ENCODE measurements at regions not wholly inside any gene's neighbourhood (a gene's known extent, or its start where the extent isn't known, plus 50 kb on each side); places are given as distances from the start of the nearest gene placed in this dataset.

DNA sequence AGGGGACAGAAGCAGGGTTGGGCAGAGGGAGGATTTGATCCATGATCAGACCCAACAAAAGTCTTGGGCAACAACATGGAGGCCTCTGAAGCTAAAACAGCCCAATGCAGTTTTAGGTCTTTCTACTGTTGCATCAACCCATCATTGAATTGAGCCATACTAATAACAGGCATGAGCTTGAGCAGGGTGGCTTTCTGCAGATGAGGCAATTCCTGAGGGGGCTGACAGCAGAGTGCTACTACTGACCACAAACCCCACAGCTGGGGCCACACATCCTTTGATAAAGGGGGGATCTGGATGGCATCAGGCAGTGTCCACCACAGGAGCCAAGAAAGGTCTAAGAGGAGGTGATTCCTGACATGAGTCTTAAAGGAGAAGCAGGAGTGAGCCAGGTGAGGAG lies 517.0 kb upstream of the PPP2R3A start:
- TF ChIP-seq, protein P1, sequence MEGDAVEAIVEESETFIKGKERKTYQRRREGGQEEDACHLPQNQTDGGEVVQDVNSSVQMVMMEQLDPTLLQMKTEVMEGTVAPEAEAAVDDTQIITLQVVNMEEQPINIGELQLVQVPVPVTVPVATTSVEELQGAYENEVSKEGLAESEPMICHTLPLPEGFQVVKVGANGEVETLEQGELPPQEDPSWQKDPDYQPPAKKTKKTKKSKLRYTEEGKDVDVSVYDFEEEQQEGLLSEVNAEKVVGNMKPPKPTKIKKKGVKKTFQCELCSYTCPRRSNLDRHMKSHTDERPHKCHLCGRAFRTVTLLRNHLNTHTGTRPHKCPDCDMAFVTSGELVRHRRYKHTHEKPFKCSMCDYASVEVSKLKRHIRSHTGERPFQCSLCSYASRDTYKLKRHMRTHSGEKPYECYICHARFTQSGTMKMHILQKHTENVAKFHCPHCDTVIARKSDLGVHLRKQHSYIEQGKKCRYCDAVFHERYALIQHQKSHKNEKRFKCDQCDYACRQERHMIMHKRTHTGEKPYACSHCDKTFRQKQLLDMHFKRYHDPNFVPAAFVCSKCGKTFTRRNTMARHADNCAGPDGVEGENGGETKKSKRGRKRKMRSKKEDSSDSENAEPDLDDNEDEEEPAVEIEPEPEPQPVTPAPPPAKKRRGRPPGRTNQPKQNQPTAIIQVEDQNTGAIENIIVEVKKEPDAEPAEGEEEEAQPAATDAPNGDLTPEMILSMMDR (IDR thresholded peaks at IDR 0.05; ENCODE audit: insufficient read depth, low read depth, low read length, missing control alignments): no peak
- no peak overlapping the region for H3K4me3 ChIP-seq (ENCODE audit: low read length)
- no peak for DNase-seq (ENCODE audit: low read depth)

DNA sequence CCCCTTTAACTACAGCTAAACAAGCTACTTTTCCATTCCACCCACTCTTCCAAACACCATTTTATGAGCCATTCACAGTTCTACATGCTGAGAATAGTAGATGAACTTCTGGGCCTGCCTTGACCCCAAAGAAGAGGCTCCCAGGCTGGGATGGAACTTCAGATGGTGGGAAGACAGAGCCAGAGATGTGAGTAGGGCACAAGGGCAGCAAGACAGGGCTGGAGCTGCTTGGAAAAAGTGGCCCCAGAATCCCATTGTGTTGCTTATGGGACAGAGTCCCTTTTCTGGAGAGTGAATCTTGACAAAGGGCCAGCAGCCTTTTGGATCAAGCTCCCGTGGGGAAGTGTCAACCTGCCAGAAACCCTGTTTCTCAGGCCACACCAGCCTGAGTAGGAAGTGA lies 516.5 kb upstream of the PPP2R3A start:
- H3K4me3 ChIP-seq (ENCODE audit: low read length): no peak overlapping the region
- DNase-seq (ENCODE audit: low read depth): no peak
- TF ChIP-seq, protein P1 (IDR thresholded peaks at IDR 0.05; ENCODE audit: insufficient read depth, low read depth, low read length, missing control alignments): no peak

DNA sequence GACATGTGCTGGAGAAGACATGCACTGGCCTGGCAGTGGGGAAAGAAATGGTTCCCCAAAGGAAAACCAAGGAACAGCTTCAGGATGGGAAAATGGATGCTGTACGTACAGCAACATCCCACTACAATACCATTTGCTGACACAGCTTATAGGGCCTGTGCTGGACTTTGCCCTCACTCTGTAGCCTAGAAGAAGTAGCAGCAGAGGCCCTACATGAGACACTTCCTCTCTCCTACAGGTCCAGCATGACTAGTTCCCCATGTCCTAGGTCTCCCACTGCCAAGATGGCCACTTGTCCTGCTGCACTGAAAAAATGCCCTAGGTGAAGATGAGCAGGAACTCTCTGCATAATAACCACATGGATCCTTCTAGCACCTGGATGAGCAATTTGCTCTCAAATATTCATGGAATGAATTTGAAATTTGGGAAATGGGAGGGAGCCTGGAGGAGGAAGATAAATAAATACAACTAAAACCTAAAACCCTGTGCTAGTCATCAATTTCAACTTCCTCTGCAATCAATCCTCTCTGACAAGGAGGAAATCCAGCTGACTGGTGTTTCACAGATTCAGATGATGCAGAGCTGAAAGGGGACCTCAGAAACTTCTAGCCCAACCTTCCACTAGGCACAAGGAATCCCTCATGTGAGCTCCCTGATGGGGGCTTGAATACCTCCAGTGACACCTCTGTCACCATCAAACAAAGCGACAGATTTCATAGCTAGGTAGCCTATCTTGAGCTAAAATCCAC lies 514.3 kb upstream of the PPP2R3A start:
- DNase-seq (ENCODE audit: low read depth): no peak
- TF ChIP-seq, protein P1 (IDR thresholded peaks at IDR 0.05; ENCODE audit: insufficient read depth, low read depth, low read length, missing control alignments): no peak
- H3K4me3 ChIP-seq (ENCODE audit: low read length): no peak overlapping the region

DNA sequence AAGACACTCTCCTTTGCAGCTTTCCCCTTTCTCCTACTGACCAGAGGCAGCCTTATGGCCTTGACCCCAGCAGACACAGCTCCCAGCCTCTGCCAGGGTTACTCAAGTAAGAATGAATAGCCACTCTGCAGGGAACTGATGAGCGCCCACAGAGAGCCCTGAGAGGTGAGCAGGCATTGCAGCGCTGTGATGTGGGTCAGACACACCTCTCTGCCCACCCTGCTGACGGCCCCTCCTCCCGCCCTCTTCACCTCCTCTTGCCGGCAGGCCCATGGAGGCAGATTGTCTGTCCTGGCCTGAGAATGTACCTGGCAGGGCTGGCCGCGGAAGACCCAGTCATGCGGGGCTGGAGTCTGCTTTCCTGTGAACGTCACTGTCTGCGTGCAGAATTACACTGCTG lies 512.6 kb upstream of the PPP2R3A start:
- no peak for DNase-seq (ENCODE audit: low read depth)
- H3K4me3 ChIP-seq (ENCODE audit: low read length): no peak overlapping the region
- TF ChIP-seq, protein P1 (IDR thresholded peaks at IDR 0.05; ENCODE audit: insufficient read depth, low read depth, low read length, missing control alignments): no peak

DNA sequence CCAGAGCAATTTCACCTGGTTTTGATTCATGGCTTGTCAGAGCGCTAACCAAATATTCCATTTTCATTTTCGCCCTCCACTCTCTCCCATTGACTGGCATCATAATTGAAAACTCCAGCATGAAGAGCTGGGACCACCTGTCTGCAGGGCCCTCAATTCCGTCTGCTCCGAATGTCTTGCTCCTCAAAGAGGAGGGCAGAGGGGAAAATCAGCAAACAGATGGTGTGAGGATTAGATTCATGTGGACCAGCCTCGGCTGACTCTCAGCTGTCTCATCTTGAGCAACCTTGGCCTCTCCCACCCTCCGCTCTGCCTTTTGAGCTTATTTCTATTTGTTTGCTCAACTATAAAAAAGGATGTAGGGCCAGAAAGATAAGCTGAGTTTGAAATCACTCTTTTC lies 512.2 kb upstream of the PPP2R3A start:
- DNase-seq (ENCODE audit: low read depth): no peak

DNA sequence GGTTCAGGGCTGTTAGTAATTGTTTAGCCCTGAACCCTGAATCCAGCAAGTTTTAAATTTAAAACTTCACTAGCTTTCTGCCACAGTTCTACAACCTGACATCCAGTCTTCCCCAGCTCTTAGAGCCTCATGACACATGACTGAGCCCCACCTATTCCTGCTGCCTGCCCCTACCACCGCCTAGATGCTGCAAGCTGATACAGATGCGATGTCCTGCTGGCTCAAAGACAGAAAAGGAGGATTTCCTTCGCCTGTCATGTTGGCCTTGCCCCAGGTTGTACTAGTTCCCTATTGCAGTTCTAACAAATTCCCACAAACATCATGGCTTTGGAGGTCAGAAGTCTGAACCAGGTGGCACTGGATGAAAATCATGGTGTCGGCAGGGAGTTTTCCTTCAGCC lies 510.6 kb upstream of the PPP2R3A start:
- H3K4me3 ChIP-seq (ENCODE audit: low read length): no peak overlapping the region
- DNase-seq (ENCODE audit: low read depth): no peak
- TF ChIP-seq, protein P1 (IDR thresholded peaks at IDR 0.05; ENCODE audit: insufficient read depth, low read depth, low read length, missing control alignments): no peak

More for the DNA sequence above, 512.2 kb upstream of the PPP2R3A start:
- TF ChIP-seq, protein P1 (IDR thresholded peaks at IDR 0.05; ENCODE audit: insufficient read depth, low read depth, low read length, missing control alignments): no peak
- H3K4me3 ChIP-seq (ENCODE audit: low read length): no peak overlapping the region

Measured in epithelial cell of esophagus (primary cell).